ENCODE measurements at regions not wholly inside any gene's neighbourhood (a gene's known extent, or its start where the extent isn't known, plus 50 kb on each side); places are given as distances from the start of the nearest gene placed in this dataset.

DNA sequence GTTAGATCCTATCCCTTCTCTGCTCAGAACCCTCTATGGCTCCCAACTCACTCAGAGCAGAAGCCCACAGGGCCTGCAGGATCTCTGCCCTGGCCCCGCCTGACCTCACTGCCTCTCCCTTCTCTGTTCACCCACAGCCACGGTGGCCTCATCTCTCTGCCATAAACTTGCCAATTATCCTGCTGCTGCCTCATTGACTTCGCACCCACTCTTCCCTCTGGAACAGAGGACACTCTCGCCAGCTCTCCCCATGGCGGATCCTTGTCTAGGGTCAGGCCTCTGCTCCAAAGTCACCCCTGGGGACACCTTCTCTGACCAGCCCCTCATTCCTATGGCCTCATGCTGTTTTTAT is 86.4 kb downstream of the CEBPB start:
- TF ChIP-seq, protein P1, sequence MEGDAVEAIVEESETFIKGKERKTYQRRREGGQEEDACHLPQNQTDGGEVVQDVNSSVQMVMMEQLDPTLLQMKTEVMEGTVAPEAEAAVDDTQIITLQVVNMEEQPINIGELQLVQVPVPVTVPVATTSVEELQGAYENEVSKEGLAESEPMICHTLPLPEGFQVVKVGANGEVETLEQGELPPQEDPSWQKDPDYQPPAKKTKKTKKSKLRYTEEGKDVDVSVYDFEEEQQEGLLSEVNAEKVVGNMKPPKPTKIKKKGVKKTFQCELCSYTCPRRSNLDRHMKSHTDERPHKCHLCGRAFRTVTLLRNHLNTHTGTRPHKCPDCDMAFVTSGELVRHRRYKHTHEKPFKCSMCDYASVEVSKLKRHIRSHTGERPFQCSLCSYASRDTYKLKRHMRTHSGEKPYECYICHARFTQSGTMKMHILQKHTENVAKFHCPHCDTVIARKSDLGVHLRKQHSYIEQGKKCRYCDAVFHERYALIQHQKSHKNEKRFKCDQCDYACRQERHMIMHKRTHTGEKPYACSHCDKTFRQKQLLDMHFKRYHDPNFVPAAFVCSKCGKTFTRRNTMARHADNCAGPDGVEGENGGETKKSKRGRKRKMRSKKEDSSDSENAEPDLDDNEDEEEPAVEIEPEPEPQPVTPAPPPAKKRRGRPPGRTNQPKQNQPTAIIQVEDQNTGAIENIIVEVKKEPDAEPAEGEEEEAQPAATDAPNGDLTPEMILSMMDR (IDR thresholded peaks at IDR 0.05; ENCODE audit: low read depth, low read length) = no peak
- TF ChIP-seq EZH2phosphoT487 (IDR thresholded peaks at IDR 0.05; ENCODE audit: low read depth) = no peak
